ENCODE measurements at regions not wholly inside any gene's neighbourhood (a gene's known extent, or its start where the extent isn't known, plus 50 kb on each side); places are given as distances from the start of the nearest gene placed in this dataset.

DNA sequence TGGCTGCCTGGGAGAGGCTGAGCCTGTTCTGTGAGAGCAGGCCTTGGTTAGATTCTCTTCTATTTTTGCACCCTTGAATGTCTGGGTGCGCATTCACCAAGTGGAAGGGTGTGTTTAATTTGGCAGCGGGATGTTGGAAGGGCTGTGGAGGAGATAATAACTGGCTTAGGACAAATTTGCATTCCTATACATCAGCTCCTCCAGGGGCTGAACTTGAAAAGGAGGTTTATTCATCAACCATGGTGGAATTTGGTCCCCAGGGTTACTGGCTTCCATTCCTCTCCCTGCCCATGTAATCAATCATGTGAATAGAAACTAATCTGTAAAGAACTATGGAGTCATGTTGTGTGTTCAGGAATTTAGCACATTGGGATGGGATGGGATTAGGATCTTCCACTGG lies 100.2 kb upstream of the FOXF1 start:
- TF ChIP-seq CEBPB (IDR thresholded peaks at IDR 0.05) (no peak), CREB1 (IDR thresholded peaks at IDR 0.05; ENCODE audit: low read depth) (no peak), EGR1 (IDR thresholded peaks at IDR 0.05) (no peak), RAD21 (IDR thresholded peaks at IDR 0.05; ENCODE audit: low read depth) (no peak), NFIC (IDR thresholded peaks at IDR 0.05) (no peak)

DNA sequence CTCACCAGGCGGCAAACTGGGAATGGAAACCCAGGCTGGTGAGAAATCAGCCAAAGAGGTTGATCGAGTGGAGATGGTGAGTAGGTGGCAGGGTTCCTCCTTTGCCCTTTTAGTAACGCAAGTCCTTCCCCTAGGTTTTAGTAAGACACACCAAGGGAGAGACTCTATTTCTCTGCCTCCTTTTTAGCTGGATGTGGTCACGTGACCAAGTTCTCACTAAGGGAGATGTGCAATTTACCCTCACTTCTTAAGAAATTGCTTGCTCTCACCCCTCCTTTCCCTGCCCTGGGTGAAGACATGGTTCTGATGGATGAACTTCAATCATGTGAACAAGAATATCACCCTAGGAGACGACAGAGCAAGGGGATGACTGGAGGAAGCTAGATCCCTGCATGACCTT lies 99.8 kb upstream of the FOXF1 start:
- no peak for TF ChIP-seq TCF12 (IDR thresholded peaks at IDR 0.05; ENCODE audit: low read depth)
- no peak for TF ChIP-seq ZBTB7A (IDR thresholded peaks at IDR 0.05; ENCODE audit: low read depth)
- no peak for TF ChIP-seq EP300 (IDR thresholded peaks at IDR 0.05; ENCODE audit: borderline replicate concordance)
- TF ChIP-seq NFIC (IDR thresholded peaks at IDR 0.05): no peak
- TF ChIP-seq CEBPB (IDR thresholded peaks at IDR 0.05): no peak
- TF ChIP-seq TAF1 (IDR thresholded peaks at IDR 0.05; ENCODE audit: low read depth): no peak
- TF ChIP-seq CREB1 (IDR thresholded peaks at IDR 0.05; ENCODE audit: low read depth): no peak
- no peak for TF ChIP-seq USF1 (IDR thresholded peaks at IDR 0.05)
- no peak for TF ChIP-seq REST (IDR thresholded peaks at IDR 0.05; ENCODE audit: low read depth)
- TF ChIP-seq RAD21 (IDR thresholded peaks at IDR 0.05; ENCODE audit: low read depth): no peak

DNA sequence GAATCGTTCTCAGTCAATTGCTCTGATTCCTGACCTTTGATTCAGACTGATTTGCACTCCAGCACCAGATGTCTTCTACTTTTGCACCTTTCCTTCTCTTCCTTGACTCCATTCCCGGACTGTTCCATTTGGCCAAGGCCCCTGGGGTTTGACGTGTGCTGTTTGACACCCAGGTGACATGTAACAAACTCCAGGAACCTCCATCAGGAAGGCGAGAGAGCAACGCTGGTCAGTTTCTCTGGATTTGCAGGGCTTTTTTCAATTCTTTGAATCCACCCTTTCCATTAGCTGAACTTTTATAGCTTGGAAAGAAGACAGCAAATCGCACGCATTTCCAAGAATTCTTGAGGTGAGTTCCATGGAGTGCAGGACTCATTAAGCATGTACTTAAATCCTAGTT lies 98.4 kb upstream of the FOXF1 start:
- TF ChIP-seq FOXM1 (IDR thresholded peaks at IDR 0.05; ENCODE audit: borderline replicate concordance, low read depth) (no peak), YY1 (IDR thresholded peaks at IDR 0.05; ENCODE audit: low read depth) (no peak), EP300 (IDR thresholded peaks at IDR 0.05; ENCODE audit: borderline replicate concordance) (no peak), CREB1 (IDR thresholded peaks at IDR 0.05; ENCODE audit: low read depth) (no peak), NFIC (IDR thresholded peaks at IDR 0.05) (no peak), EGR1 (IDR thresholded peaks at IDR 0.05) (no peak), MAX (IDR thresholded peaks at IDR 0.05) (no peak), TEAD4 (IDR thresholded peaks at IDR 0.05) (no peak), CEBPB (IDR thresholded peaks at IDR 0.05) (no peak), REST (IDR thresholded peaks at IDR 0.05; ENCODE audit: low read depth) (no peak)

- TF ChIP-seq REST (IDR thresholded peaks at IDR 0.05; ENCODE audit: low read depth): no peak
- no peak for TF ChIP-seq CREB1 (IDR thresholded peaks at IDR 0.05; ENCODE audit: low read depth)
- no peak for TF ChIP-seq FOXM1 (IDR thresholded peaks at IDR 0.05; ENCODE audit: borderline replicate concordance, low read depth)
- TF ChIP-seq EP300 (IDR thresholded peaks at IDR 0.05; ENCODE audit: borderline replicate concordance): no peak
- no peak for TF ChIP-seq RAD21 (IDR thresholded peaks at IDR 0.05; ENCODE audit: low read depth)
- TF ChIP-seq MAX (IDR thresholded peaks at IDR 0.05): no peak
- TF ChIP-seq YY1 (IDR thresholded peaks at IDR 0.05; ENCODE audit: low read depth): no peak
- no peak for TF ChIP-seq ZBTB7A (IDR thresholded peaks at IDR 0.05; ENCODE audit: low read depth)
- no peak for TF ChIP-seq CEBPB (IDR thresholded peaks at IDR 0.05)
- no peak for TF ChIP-seq TEAD4 (IDR thresholded peaks at IDR 0.05)
- no peak for TF ChIP-seq EGR1 (IDR thresholded peaks at IDR 0.05)
- TF ChIP-seq NFIC (IDR thresholded peaks at IDR 0.05): no peak
- TF ChIP-seq TCF12 (IDR thresholded peaks at IDR 0.05; ENCODE audit: low read depth): no peak
- TF ChIP-seq USF1 (IDR thresholded peaks at IDR 0.05): no peak
- TF ChIP-seq TAF1 (IDR thresholded peaks at IDR 0.05; ENCODE audit: low read depth): no peak
Observed at GRCh38 chr16:86414991-86415740, 95.2 kb upstream of the FOXF1 start.

Data from Ishikawa (cell line).